Activated T-cell treated with anti-CD3 and anti-CD28 coated beads, Interleukin-2, amount 50 U/mL, for 72 hours (primary cell): ENCODE measurements at regions not wholly inside any gene's neighbourhood (a gene's known extent, or its start where the extent isn't known, plus 50 kb on each side); places are given as distances from the start of the nearest gene placed in this dataset.
"Not testable (repeated sequence)": the region's sequence is repeated elsewhere in the genome, so short reads cannot be mapped to it uniquely, and the experiment has no call there.

Experiments used
- ATAC-seq, 2 donors: fragments of 150-1000 bp; cut with Tn5 transposase; replicated peaks in 1 of 2; 2 replicates each; pipeline ENCODE4 v1.10.0; 2021; ENCODE audit warnings: moderate library complexity in 2 of 2, mild to moderate bottlenecking in 1 of 2
- DNase-seq, 2 donors: peaks; one replicate each; pipeline ENCODE4 v3.0.0; 2021 to 2022; ENCODE audit warnings: mixed read lengths in 1 of 2
- H3K27ac Mint-ChIP-seq: one replicate; pipeline ENCODE4 v1.8.0; 2022; ENCODE audit warnings: mild to moderate bottlenecking, moderate library complexity, mixed read lengths
- H3K27me3 Mint-ChIP-seq: one replicate; pipeline ENCODE4 v1.8.0; 2022; ENCODE audit warnings: low read depth, mixed read lengths
- H3K36me3 Mint-ChIP-seq, 2 donors: one replicate each; pipeline ENCODE4 v1.8.0; 2022; ENCODE audit warnings: mixed read lengths in 2 of 2, mild to moderate bottlenecking in 1 of 2; ENCODE audit not compliant: insufficient read depth in 2 of 2
- H3K4me1 Mint-ChIP-seq: one replicate; pipeline ENCODE4 v1.8.0; 2022; ENCODE audit warnings: low read depth, mixed read lengths
- H3K4me3 Mint-ChIP-seq, 2 donors: one replicate each; pipeline ENCODE4 v1.8.0; 2022; ENCODE audit warnings: mild to moderate bottlenecking in 2 of 2, mixed read lengths in 2 of 2, moderate library complexity in 2 of 2
- H3K9me3 Mint-ChIP-seq, 2 donors: one replicate each; pipeline ENCODE4 v1.8.0; 2022; ENCODE audit warnings: mixed read lengths in 2 of 2

DNA sequence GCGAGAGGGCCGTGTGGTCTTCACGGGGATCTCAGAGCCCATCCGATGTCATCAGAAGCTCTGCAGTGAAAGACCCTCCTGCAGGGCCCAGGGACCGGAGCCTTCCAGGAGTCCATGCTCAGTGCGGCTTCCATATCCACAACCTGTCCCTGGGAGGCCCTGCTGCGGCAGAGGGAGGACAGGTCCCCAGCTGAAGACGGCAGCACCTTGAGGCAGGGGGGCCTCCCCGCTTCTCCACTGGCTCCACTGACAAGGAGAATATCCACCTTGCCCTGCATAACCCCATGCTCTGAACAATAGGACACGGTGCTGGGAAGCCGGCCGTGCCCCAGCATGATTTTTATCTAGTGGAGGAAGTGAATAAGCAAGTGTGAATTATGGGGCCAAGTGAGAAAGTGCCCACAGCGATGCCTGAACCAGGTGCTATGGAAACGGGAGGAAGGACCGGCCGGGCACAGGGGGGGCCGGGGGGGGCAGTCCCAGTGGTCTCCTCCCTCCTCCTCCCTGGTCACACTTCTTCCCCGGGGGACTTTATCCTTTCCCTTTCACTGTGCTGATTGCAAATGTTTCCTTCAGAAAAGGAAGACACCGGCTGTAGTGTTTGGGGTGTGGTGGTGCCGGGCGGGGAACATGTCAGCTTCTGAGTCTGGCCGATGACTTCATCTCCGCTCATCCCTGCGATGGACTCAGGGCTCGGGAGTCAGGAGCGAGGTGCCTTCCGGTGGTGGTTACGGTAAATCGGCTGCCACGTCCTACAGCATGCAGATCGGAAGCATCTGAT lies 225.1 kb downstream of the ERMARD start:
- no peak for ATAC-seq
- Mint-ChIP-seq H3K36me3 (no peaks in the 10 kb centered on the region), H3K9me3 (no peaks in the 10 kb centered on the region), H3K27me3 (peaks cover 4% of the 10 kb centered on the region), H3K27ac (no peak overlapping the region), H3K4me3 (no peak overlapping the region), H3K4me1 (no peaks in the 10 kb centered on the region)
- no peak for DNase-seq

DNA sequence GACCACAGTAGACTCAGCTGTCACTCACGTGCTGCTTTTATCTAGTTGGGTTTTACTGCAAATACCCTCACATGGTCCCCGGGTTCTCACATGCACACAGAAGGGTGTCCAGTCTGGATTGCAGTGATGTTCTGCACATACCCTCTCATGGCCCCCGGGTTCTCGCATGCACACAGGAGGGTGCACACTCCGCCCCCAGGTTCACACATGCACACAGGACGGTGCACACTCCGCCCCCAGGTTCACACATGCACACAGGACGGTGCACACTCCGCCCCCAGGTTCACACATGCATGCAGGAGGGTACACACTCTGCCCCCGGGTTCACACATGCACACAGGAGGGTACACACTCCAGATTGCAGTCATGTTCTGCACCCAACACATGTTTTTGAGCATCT lies 224.3 kb downstream of the ERMARD start:
- ATAC-seq, result no peak
- H3K36me3 Mint-ChIP-seq, result no peaks in the 10 kb centered on the region
- DNase-seq, result no peak
- no peaks in the 10 kb centered on the region for H3K4me1 Mint-ChIP-seq
- no peaks in the 10 kb centered on the region for H3K9me3 Mint-ChIP-seq
- peaks cover 4% of the 10 kb centered on the region for H3K27me3 Mint-ChIP-seq
- H3K4me3 Mint-ChIP-seq, result no peak overlapping the region
- no peak overlapping the region for H3K27ac Mint-ChIP-seq

DNA sequence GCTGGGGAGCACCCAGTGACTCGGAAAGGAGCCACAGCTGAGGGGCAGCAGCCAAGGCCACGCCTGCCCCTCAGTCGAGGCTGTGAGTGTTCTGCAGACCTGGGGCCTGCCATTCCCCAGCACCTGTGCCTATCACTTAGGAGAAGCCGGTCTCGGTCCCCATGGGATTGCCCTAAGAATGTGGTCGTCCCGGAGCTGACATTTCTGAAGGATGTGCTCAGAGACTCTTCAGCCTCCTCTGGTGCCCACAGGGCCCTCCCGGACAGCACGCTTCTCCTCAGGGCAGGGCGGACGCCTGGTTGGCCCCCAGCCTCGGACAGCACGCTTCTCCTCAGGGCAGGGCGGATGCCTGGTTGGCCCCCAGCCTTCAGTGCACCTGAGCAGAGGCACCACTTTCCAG lies 223.9 kb downstream of the ERMARD start:
- no peak for ATAC-seq
- DNase-seq, result no peak
- no peak overlapping the region for H3K27ac Mint-ChIP-seq
- peaks cover 4% of the 10 kb centered on the region for H3K27me3 Mint-ChIP-seq
- no peak overlapping the region for H3K4me3 Mint-ChIP-seq
- no peaks in the 10 kb centered on the region for H3K9me3 Mint-ChIP-seq
- H3K4me1 Mint-ChIP-seq, result no peaks in the 10 kb centered on the region
- no peaks in the 10 kb centered on the region for H3K36me3 Mint-ChIP-seq

DNA sequence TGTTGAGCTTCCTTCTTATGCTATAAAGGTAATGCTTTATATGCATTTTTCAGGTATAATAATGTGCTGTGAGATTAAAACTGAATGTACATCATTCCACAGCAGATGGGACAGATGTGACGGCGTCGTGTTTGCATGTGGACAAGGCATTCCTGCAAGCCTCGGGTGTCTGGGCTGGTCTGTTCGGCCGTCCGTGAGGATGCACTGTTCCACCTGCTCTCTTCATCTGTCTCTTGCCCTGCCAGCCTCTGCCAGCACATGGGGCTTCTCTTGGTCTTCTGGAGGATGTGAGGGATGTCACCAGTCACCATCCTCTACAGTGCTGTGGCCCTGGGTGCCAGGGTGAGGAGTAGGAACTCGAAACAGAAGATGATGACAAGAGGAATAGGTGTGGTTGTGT lies 223.2 kb downstream of the ERMARD start:
- ATAC-seq (no peak), DNase-seq (no peak)
- no peak overlapping the region for H3K27ac Mint-ChIP-seq

DNA sequence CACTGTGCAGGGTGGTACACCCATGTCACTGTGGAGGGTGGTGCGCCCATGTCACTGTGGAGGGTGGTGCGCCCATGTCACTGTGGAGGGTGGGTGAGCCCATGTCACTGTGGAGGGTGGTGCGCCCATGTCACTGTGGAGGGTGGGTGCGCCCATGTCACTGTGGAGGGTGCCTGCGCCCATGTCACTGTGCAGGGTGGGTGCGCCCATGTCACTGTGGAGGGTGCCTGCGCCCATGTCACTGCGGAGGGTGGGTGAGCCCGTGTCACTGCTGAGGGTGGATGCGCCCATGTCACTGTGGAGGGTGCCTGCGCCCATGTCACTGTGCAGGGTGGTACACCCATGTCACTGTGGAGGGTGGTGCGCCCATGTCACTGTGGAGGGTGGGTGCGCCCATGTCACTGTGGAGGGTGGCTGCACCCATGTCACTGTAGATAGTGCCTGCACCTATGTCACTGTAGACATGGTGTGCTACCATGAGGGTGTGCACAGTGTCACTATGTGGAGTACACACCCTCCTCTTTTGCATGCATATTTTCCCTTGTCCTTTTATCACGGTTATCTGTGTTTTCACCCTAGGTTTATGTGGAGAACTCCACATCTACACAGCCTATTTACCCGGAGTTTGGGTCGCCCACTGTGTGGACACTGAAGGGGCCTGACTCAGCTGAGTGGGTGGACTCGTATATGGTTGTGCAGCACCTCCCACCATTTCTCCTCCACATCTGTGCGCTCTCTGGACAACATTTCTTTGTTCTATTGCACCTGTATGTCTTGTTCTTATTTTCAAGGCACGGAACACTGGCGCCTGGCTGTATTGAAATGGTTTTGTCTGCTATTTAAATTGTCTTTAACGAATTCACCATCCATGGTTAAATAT lies 222.4 kb downstream of the ERMARD start:
- H3K9me3 Mint-ChIP-seq, H3K27ac Mint-ChIP-seq, DNase-seq, H3K36me3 Mint-ChIP-seq, H3K4me3 Mint-ChIP-seq, H3K27me3 Mint-ChIP-seq, H3K4me1 Mint-ChIP-seq, ATAC-seq: not testable (repeated sequence)

More for the DNA sequence above, 223.2 kb downstream of the ERMARD start:
- no peaks in the 10 kb centered on the region for H3K36me3 Mint-ChIP-seq
- no peaks in the 10 kb centered on the region for H3K9me3 Mint-ChIP-seq
- no peak overlapping the region for H3K4me3 Mint-ChIP-seq
- H3K27me3 Mint-ChIP-seq, result peaks cover 4% of the 10 kb centered on the region
- no peaks in the 10 kb centered on the region for H3K4me1 Mint-ChIP-seq

- DNase-seq, result no peak
- no peak for ATAC-seq
- Mint-ChIP-seq H3K4me3 (no peak overlapping the region), H3K36me3 (no peaks in the 10 kb centered on the region), H3K27me3 (peaks cover 4% of the 10 kb centered on the region), H3K27ac (no peak overlapping the region), H3K4me1 (peaks cover under 1% of the 10 kb centered on the region), H3K9me3 (no peaks in the 10 kb centered on the region)
Observed at GRCh38 chr6:169972736-169973135, 221.3 kb downstream of the ERMARD start.

DNA sequence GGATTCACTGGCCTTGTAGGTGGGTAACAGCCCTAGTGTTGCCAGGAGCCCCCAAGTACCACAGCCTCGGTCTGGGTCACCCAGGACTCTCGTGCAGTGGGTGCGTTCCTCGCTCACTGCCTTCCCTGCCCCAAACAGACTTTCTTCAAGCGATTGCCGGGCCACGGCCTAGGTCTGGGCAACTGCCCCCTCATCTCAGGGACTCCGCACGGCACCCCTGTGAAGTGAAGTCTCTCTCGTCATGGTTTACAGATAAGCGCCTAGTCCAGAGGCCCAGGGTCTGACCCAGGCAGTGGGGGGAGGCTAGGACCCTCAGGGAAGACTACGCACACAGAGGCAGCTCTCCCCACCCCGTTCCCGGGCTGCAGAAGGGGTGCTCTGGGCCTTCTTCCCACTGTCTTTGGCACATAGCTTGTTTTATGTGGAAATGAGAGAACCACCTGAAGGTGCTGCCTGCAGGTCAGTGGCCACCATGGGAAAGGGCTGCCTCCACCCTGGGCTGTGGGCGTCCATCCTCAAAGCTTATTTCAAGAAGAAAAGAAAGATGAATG lies 220.8 kb downstream of the ERMARD start:
- no peak for ATAC-seq
- Mint-ChIP-seq H3K36me3 (no peaks in the 10 kb centered on the region), H3K9me3 (no peaks in the 10 kb centered on the region), H3K4me1 (peaks cover 4% of the 10 kb centered on the region), H3K27me3 (peaks cover 4% of the 10 kb centered on the region), H3K27ac (no peak overlapping the region), H3K4me3 (no peak overlapping the region)
- no peak for DNase-seq

- DNase-seq (no peak), ATAC-seq (no peak)
- no peak overlapping the region for H3K4me3 Mint-ChIP-seq
- H3K36me3 Mint-ChIP-seq, result no peaks in the 10 kb centered on the region
- H3K9me3 Mint-ChIP-seq, result no peaks in the 10 kb centered on the region
- H3K27me3 Mint-ChIP-seq, result no peaks in the 10 kb centered on the region
- H3K4me1 Mint-ChIP-seq, result peaks cover 4% of the 10 kb centered on the region
- no peak overlapping the region for H3K27ac Mint-ChIP-seq
Observed at GRCh38 chr6:169971081-169971861, 219.8 kb downstream of the ERMARD start.

- ATAC-seq (no peak), DNase-seq (no peak)
- Mint-ChIP-seq H3K27ac (no peak overlapping the region), H3K9me3 (no peaks in the 10 kb centered on the region), H3K36me3 (no peaks in the 10 kb centered on the region), H3K4me3 (no peak overlapping the region), H3K27me3 (no peaks in the 10 kb centered on the region), H3K4me1 (peaks cover 4% of the 10 kb centered on the region)
Observed at GRCh38 chr6:169970306-169970988, 219.0 kb downstream of the ERMARD start.

DNA sequence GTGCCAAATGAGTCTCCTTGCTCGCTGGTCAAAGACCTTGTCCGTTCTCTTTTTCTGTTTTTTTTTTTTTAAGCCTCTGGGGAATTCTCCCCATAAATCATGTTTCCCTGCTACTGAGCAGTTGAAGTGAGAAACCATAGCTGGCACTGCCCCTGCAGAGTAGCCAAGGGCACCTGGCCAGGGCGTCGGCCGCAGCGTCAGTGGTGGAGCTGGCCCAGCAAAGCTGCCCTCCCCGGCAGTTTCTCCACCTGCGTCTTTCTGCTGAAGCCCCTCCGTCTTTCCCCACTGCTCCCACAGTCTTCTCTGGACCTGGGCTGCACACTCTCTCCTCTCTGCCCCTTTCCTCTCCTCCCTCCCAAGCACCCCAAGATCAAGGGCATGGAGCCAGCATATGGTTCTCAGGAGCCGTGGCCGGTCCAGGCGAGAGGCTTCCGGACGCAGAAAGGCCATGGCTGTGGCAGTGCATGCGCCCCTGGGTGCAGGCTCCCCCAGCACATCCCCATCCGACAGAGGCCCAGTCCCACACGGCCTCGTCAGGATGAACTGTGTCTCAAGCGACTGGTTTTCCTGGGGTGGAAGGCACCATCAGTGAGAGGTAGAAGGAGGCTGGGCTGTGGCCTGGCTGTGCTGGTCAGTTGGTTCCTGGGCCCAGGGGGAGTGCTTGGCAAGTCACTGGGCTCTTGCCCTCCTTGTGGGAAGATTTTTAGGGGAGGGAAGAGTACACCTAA lies 218.1 kb downstream of the ERMARD start:
- Mint-ChIP-seq H3K4me1 (peaks cover 4% of the 10 kb centered on the region), H3K9me3 (no peaks in the 10 kb centered on the region), H3K36me3 (no peaks in the 10 kb centered on the region), H3K27ac (no peak overlapping the region), H3K27me3 (no peaks in the 10 kb centered on the region), H3K4me3 (no peak overlapping the region)
- ATAC-seq (no peak), DNase-seq (no peak)

- no peak for ATAC-seq
- no peaks in the 10 kb centered on the region for H3K9me3 Mint-ChIP-seq
- H3K27ac Mint-ChIP-seq, result no peak overlapping the region
- H3K36me3 Mint-ChIP-seq, result no peaks in the 10 kb centered on the region
- H3K4me1 Mint-ChIP-seq, result peaks cover 4% of the 10 kb centered on the region
- DNase-seq, result no peak
- H3K27me3 Mint-ChIP-seq, result no peaks in the 10 kb centered on the region
- no peak overlapping the region for H3K4me3 Mint-ChIP-seq
Observed at GRCh38 chr6:169968541-169969270, 217.3 kb downstream of the ERMARD start.
